Neural crest cell (in vitro differentiated cells): ENCODE measurements at regions not wholly inside any gene's neighbourhood (a gene's known extent, or its start where the extent isn't known, plus 50 kb on each side); places are given as distances from the start of the nearest gene placed in this dataset.
A peak's percentile ranks its signal among the peaks of the same experiment; 100 is the strongest.

Source experiments
- DNase-seq: peaks from one replicate; pipeline ENCODE4 v3.0.0; 2021; ENCODE audit warnings: low read depth, mixed read lengths, low spot score
- H3K27ac Mint-ChIP-seq: one replicate; pipeline ENCODE4 v1.8.0; 2021; ENCODE audit warnings: mild to moderate bottlenecking, mixed read lengths; ENCODE audit not compliant: unreplicated experiment
- H3K27me3 Mint-ChIP-seq: 2 replicates; pipeline ENCODE4 v1.8.0; 2021; ENCODE audit warnings: low read depth, mild to moderate bottlenecking, mixed read lengths
- H3K36me3 Mint-ChIP-seq: 2 replicates; pipeline ENCODE4 v1.8.0; 2021; ENCODE audit warnings: low read depth, mild to moderate bottlenecking, mixed read lengths
- H3K4me1 Mint-ChIP-seq: 2 replicates; pipeline ENCODE4 v1.8.0; 2021; ENCODE audit warnings: mixed read lengths
- H3K4me3 Mint-ChIP-seq: one replicate; pipeline ENCODE4 v1.8.0; 2021; ENCODE audit warnings: mild to moderate bottlenecking, mixed read lengths
- H3K9me3 Mint-ChIP-seq: 2 replicates; pipeline ENCODE4 v1.8.0; 2021; ENCODE audit warnings: mixed read lengths
- TF ChIP-seq, protein P1 (sequence below): fragments of 200-600 bp; sonication (generic); conservative IDR thresholded peaks from 2 replicates; pipeline ENCODE4 v1.5.0; 2021; ENCODE audit warnings: antibody characterized with exemption, mild to moderate bottlenecking

DNA sequence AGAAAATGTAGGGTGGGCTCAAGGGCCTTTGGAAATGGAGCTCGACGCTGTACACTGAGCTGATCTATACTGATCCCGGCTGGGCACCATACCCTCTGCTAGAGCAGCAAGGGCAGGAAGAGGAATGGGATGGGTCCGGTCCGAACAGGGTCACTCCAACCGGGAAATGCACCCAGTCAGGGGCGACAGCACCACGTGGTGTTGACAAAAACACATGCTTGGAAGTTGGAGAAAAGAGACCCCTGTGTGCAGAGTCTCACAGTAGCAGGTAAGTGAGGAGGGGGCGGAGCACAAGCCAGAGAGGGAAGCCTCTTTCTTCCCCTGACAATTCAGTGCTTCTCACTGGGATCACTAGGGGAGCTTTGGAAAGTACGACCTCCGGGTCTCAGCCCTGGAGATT is 84.1 kb upstream of the ASB18 start:
- Mint-ChIP-seq H3K27me3 (no peaks in the 10 kb centered on the region), H3K9me3 (no peaks in the 10 kb centered on the region), H3K36me3 (no peaks in the 10 kb centered on the region), H3K4me1 (peaks cover 15% of the 10 kb centered on the region), H3K27ac (no peak overlapping the region), H3K4me3 (no peak overlapping the region)
- no peak for DNase-seq
- TF ChIP-seq, protein P1, sequence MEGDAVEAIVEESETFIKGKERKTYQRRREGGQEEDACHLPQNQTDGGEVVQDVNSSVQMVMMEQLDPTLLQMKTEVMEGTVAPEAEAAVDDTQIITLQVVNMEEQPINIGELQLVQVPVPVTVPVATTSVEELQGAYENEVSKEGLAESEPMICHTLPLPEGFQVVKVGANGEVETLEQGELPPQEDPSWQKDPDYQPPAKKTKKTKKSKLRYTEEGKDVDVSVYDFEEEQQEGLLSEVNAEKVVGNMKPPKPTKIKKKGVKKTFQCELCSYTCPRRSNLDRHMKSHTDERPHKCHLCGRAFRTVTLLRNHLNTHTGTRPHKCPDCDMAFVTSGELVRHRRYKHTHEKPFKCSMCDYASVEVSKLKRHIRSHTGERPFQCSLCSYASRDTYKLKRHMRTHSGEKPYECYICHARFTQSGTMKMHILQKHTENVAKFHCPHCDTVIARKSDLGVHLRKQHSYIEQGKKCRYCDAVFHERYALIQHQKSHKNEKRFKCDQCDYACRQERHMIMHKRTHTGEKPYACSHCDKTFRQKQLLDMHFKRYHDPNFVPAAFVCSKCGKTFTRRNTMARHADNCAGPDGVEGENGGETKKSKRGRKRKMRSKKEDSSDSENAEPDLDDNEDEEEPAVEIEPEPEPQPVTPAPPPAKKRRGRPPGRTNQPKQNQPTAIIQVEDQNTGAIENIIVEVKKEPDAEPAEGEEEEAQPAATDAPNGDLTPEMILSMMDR, result no peak

DNA sequence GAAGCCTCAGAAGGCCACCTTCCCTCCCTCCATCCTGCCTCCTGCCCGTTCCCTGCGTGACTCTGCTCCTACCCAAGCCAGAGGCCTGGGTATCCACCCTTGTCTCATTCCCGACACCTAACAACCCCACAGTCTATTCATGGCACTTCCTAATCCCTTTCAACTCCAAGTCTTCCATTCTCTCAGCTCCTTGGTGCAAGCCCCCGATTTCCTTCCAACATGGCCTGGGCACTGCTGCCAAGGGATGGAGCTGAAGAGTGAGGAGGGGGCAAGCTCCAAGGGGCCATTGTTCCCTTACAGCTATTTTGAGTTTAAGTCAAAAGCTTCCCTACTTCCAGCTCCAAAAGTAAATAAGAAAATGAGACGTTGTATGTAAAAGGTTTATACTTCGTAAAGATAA is 84.8 kb upstream of the ASB18 start:
- Mint-ChIP-seq H3K9me3 (no peaks in the 10 kb centered on the region), H3K36me3 (no peaks in the 10 kb centered on the region), H3K27ac (no peak overlapping the region), H3K27me3 (no peaks in the 10 kb centered on the region), H3K4me1 (peaks cover 12% of the 10 kb centered on the region), H3K4me3 (no peak overlapping the region)
- TF ChIP-seq, protein P1, result no peak
- no peak for DNase-seq

DNA sequence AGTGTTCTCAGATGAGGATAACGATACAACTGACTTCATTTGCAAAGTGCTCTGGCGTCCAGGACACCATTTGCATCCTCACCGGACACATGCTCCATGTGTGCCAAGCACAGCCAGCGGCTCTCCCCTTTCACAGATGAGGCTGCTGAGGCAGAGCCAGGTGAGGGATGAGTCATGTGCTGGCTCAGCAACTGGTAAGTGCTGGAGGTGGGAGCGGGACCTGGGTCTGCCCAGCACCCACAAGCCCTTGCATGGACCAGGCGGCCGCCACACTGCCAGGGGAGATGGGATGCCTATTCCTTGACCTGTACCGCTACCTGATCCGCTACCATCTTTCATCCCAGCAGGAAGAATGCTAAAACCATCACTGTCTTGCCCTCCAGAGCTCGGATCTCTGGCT is 86.2 kb upstream of the ASB18 start:
- Mint-ChIP-seq H3K27me3 (no peaks in the 10 kb centered on the region), H3K4me1 (peaks cover 10% of the 10 kb centered on the region), H3K4me3 (no peak overlapping the region), H3K27ac (no peak overlapping the region), H3K36me3 (no peaks in the 10 kb centered on the region), H3K9me3 (no peaks in the 10 kb centered on the region)
- no peak for DNase-seq
- TF ChIP-seq, protein P1, result no peak

DNA sequence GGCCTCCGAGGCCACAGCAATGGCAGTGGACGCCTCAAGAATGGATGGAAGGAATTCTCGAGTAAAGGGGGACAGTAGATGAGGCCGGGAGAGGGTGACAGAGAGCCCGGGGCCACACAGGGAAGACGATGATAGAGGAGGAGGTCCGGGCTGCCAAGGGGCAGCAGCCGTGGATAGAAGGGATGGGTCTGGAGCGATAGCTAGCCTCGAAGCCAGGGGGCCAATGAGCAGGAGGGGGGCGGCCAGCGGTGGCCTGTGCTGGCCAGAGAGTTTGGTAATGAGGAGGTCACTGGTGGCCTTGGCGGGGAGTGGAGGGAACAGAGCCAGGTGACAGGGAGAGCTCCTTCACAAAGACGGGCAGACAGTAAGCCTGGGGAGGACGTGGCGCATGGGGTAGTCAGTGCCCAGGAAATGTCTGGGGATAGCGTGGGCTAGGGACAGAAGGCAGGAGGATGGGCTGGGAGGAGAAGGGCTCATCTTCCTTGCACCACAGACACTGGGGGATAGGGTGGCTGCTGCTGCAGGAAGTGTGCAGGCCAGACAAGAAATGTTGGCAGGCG is 87.8 kb upstream of the ASB18 start:
- TF ChIP-seq, protein P1, result no peak
- H3K27me3 Mint-ChIP-seq, result no peaks in the 10 kb centered on the region
- no peak for DNase-seq

DNA sequence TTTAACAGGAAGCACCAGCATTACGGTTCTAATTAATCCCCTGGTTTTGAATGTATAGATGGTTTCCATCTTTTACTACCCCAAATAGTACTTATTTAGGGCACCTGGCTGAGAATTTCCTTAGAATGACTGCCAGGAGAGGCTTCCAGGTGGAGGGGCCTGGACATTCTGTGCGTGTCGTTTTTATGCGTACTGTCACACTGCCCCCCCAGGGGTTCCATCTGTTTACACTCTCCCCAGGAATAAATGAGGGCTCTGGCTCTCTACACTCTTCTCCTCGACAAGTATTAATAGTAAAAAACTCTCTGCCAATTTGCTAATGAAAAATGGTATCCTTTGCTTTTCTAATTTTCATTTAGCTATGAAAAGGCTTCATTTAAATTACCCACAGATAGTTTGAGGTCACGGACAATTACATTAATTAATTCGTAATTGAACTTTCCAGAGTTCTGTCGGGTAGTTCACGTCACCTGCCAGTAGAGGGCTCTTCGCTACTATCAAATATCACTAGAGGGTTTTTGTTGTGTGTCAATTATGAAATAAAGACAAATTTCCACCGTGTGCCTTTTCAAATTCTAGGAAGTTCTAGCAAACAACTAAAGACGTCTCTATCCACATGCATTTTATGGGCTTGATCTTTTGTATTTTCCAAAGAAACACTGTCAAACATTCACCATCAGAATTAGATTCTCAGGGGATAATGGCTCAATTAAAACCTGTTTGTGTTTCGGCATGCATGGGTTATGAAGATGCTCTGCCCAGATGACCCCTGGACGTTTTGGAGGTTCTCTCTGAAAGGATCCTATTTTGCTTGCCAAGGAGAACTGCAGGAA is 88.8 kb upstream of the ASB18 start:
- Mint-ChIP-seq H3K36me3 (no peaks in the 10 kb centered on the region), H3K9me3 (no peaks in the 10 kb centered on the region), H3K27ac (no peak overlapping the region), H3K27me3 (no peaks in the 10 kb centered on the region), H3K4me3 (no peak overlapping the region), H3K4me1 (peaks cover 10% of the 10 kb centered on the region)
- TF ChIP-seq, protein P1, result peak; percentile 96
- no peak for DNase-seq

More for the DNA sequence above, 87.8 kb upstream of the ASB18 start:
- Mint-ChIP-seq H3K9me3 (no peaks in the 10 kb centered on the region), H3K4me1 (peaks cover 10% of the 10 kb centered on the region), H3K27ac (no peak overlapping the region), H3K4me3 (no peak overlapping the region), H3K36me3 (no peaks in the 10 kb centered on the region)
